ENCODE measurements at regions not wholly inside any gene's neighbourhood (a gene's known extent, or its start where the extent isn't known, plus 50 kb on each side); places are given as distances from the start of the nearest gene placed in this dataset.
"Not testable (repeated sequence)": the region's sequence is repeated elsewhere in the genome, so short reads cannot be mapped to it uniquely, and the experiment has no call there.

DNA sequence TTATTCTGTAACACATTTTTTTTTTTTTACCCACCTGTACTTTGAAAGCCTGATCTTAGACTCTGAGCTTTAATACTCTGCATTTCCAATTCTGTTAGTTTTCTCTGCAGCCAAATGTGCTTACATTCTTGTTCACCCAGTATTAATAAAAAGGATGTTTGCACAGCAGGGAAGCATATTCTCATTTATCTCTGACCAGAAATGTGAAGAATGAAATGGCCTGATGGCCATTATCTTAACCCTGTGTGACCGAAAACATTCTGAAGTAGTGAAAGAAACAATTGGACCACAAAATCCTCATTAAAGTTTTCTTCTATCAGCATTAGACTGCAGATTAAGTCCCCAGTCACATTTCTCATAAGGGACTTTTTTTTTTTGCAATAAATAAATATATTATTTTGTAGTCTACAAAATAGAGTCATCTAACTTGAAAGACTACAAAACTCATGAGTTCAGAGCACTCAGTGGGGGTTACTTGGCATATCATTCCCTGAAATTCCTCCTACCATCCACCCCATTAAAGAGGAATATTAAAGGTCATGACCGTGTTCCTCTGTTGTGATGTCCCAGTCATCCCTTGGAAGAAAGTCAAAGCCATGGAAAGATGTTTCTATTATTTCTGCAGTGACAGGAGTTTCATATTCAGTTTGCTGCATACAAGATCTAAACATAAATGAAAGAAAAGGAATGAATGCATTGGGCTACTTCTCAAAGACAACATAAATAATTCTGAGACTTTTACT lies 364.4 kb downstream of the RND3 start:
- no peak overlapping the region for H3K4me2 ChIP-seq (ENCODE audit: insufficient read depth, low read length)

DNA sequence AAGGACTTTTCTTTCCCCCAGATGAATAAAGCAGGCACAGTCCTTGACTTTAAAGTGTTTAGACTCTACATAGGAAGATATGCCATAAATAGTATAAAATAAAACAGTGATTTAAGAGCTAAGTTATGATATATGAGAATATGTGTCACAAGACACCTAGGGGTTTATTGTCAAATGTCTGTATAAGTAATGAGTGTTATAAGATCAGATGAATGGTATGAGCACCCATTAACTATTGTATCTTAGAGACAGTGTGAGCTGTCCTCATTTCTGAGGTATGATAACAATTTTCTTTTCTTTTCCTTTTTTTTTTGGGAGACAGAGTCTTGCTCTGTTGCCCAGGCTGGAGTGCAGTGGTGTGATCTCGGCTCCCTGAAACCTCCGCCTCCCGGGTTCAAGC lies 365.3 kb downstream of the RND3 start:
- H2AFZ ChIP-seq (ENCODE audit: low read length): no peak overlapping the region
- TF ChIP-seq, protein P1, sequence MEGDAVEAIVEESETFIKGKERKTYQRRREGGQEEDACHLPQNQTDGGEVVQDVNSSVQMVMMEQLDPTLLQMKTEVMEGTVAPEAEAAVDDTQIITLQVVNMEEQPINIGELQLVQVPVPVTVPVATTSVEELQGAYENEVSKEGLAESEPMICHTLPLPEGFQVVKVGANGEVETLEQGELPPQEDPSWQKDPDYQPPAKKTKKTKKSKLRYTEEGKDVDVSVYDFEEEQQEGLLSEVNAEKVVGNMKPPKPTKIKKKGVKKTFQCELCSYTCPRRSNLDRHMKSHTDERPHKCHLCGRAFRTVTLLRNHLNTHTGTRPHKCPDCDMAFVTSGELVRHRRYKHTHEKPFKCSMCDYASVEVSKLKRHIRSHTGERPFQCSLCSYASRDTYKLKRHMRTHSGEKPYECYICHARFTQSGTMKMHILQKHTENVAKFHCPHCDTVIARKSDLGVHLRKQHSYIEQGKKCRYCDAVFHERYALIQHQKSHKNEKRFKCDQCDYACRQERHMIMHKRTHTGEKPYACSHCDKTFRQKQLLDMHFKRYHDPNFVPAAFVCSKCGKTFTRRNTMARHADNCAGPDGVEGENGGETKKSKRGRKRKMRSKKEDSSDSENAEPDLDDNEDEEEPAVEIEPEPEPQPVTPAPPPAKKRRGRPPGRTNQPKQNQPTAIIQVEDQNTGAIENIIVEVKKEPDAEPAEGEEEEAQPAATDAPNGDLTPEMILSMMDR (IDR thresholded peaks at IDR 0.05; ENCODE audit: extremely low read depth, low read depth, low read length): no peak

More for the DNA sequence above, 364.4 kb downstream of the RND3 start:
- no peak overlapping the region for H3K27ac ChIP-seq (ENCODE audit: low read depth, low read length)
- no peaks in the 10 kb centered on the region for H3K27me3 ChIP-seq (ENCODE audit: insufficient read depth, low read length)
- H2AFZ ChIP-seq (ENCODE audit: low read length): no peak overlapping the region
- H3K36me3 ChIP-seq (ENCODE audit: insufficient read depth, low read length): no peaks in the 10 kb centered on the region
- no peaks in the 10 kb centered on the region for H3K79me2 ChIP-seq (ENCODE audit: insufficient read depth, low read length)
- no peaks in the 10 kb centered on the region for H4K20me1 ChIP-seq (ENCODE audit: insufficient read depth, low read length)
- DNase-seq (ENCODE audit: insufficient read length, low spot score, missing footprints): no peak
- TF ChIP-seq, protein P1 (IDR thresholded peaks at IDR 0.05; ENCODE audit: extremely low read depth, low read depth, low read length): no peak
- no peaks in the 10 kb centered on the region for H3K9me3 ChIP-seq (ENCODE audit: low read depth, low read length)
- peaks cover 33% of the 10 kb centered on the region for H3K4me1 ChIP-seq (ENCODE audit: insufficient read depth, low read length)
- H3K4me3 ChIP-seq (ENCODE audit: insufficient read depth, low read length): no peak overlapping the region

DNA sequence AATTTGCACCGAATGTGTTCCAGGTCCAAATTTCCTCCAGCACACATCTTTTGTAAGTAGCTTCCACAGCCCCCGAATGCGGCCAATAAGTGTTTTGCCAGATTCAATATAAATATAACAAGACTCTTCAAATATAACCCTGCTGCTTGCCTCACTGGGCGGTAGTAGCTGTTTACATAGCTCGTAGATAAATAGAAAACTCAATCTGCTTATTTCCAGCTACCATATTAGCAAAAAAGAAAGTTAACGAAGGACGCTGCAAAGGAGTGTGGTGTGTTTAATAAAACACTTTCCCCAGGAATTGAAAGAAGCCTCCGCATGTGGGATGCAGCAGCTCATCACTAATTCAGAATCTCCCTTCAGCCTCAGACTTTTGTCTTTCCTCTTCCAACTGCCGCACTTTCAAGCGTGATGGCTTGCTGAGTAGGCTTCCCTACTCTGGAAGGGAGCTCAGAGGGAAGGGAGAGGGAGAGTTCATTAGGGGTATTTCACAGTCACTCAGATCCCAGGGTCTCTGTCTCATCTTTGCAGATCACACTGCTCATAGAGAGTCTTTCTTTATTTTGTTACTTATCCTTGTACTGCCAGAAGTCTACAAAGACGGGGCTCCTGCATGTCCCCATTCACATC lies 367.0 kb downstream of the RND3 start:
- Histone ChIP-seq H3K27me3 (ENCODE audit: insufficient read depth, low read length) (no peaks in the 10 kb centered on the region), H3K36me3 (ENCODE audit: insufficient read depth, low read length) (no peaks in the 10 kb centered on the region), H4K20me1 (ENCODE audit: insufficient read depth, low read length) (no peaks in the 10 kb centered on the region), H3K79me2 (ENCODE audit: insufficient read depth, low read length) (no peaks in the 10 kb centered on the region), H3K4me2 (ENCODE audit: insufficient read depth, low read length) (peak overlapping the region; percentile 12), H3K9me3 (ENCODE audit: low read depth, low read length) (no peaks in the 10 kb centered on the region), H3K4me3 (ENCODE audit: insufficient read depth, low read length) (no peak overlapping the region), H3K27ac (ENCODE audit: low read depth, low read length) (no peak overlapping the region), H2AFZ (ENCODE audit: low read length) (no peak overlapping the region), H3K4me1 (ENCODE audit: insufficient read depth, low read length) (peaks cover 8% of the 10 kb centered on the region)
- DNase-seq (ENCODE audit: insufficient read length, low spot score, missing footprints): no peak
- TF ChIP-seq, protein P1 (IDR thresholded peaks at IDR 0.05; ENCODE audit: extremely low read depth, low read depth, low read length): no peak

More for the DNA sequence above, 365.3 kb downstream of the RND3 start:
- H3K4me2 ChIP-seq (ENCODE audit: insufficient read depth, low read length): no peak overlapping the region
- no peaks in the 10 kb centered on the region for H3K9me3 ChIP-seq (ENCODE audit: low read depth, low read length)
- no peaks in the 10 kb centered on the region for H3K36me3 ChIP-seq (ENCODE audit: insufficient read depth, low read length)
- no peaks in the 10 kb centered on the region for H3K27me3 ChIP-seq (ENCODE audit: insufficient read depth, low read length)
- no peaks in the 10 kb centered on the region for H4K20me1 ChIP-seq (ENCODE audit: insufficient read depth, low read length)
- no peaks in the 10 kb centered on the region for H3K79me2 ChIP-seq (ENCODE audit: insufficient read depth, low read length)
- H3K4me1 ChIP-seq (ENCODE audit: insufficient read depth, low read length): peaks cover 24% of the 10 kb centered on the region
- no peak for DNase-seq (ENCODE audit: insufficient read length, low spot score, missing footprints)
- no peak overlapping the region for H3K27ac ChIP-seq (ENCODE audit: low read depth, low read length)
- no peak overlapping the region for H3K4me3 ChIP-seq (ENCODE audit: insufficient read depth, low read length)

DNA sequence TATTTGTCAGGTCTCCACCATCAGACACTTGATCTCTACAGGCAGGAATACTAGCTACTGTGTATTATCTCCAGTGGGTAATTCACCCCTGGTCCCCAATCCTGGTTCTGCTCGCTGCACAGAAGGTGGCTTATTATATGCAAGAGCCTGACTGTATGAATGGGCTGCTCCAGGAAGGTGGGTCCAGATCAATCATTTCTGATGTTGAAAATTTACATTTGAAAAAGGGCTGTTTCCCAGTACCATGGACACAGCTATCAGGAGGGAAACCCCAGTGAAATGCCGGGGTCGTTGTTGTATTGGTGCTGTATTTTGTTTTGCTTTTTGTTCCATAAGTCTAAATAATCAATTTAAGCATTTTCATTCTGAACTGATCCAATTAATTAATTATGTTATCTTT lies 367.6 kb downstream of the RND3 start:
- no peak overlapping the region for H2AFZ ChIP-seq (ENCODE audit: low read length)
- H3K4me2 ChIP-seq (ENCODE audit: insufficient read depth, low read length): no peak overlapping the region
- no peaks in the 10 kb centered on the region for H3K9me3 ChIP-seq (ENCODE audit: low read depth, low read length)
- H3K27ac ChIP-seq (ENCODE audit: low read depth, low read length): no peak overlapping the region
- H4K20me1 ChIP-seq (ENCODE audit: insufficient read depth, low read length): no peaks in the 10 kb centered on the region
- peaks cover 2% of the 10 kb centered on the region for H3K4me1 ChIP-seq (ENCODE audit: insufficient read depth, low read length)
- DNase-seq (ENCODE audit: insufficient read length, low spot score, missing footprints): no peak
- no peaks in the 10 kb centered on the region for H3K79me2 ChIP-seq (ENCODE audit: insufficient read depth, low read length)
- no peaks in the 10 kb centered on the region for H3K36me3 ChIP-seq (ENCODE audit: insufficient read depth, low read length)
- H3K4me3 ChIP-seq (ENCODE audit: insufficient read depth, low read length): no peak overlapping the region
- TF ChIP-seq, protein P1 (IDR thresholded peaks at IDR 0.05; ENCODE audit: extremely low read depth, low read depth, low read length): no peak
- no peaks in the 10 kb centered on the region for H3K27me3 ChIP-seq (ENCODE audit: insufficient read depth, low read length)

DNA sequence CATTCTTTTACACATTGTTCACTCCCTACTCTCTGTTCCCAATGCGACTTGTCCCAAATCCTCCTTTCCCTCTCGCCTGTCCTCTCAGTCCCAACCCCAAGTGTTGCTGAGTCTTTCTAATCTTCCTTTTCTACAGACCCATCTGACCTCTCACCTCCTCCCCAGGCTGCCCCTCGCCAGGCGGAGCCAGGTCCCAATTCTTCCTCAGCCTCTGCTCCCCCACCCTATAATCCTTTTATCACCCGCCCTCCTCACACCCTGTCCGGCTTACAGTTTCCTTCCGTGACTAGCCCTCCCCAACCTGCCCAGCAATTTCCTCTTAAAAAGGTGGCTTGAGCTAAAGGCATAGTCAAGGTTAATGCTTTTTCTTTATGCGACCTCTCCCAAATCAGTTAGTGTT lies 373.4 kb downstream of the RND3 start:
- not testable (repeated sequence) for H3K4me1 ChIP-seq (ENCODE audit: insufficient read depth, low read length); H4K20me1 ChIP-seq (ENCODE audit: insufficient read depth, low read length); H2AFZ ChIP-seq (ENCODE audit: low read length); H3K27me3 ChIP-seq (ENCODE audit: insufficient read depth, low read length); H3K36me3 ChIP-seq (ENCODE audit: insufficient read depth, low read length); H3K9me3 ChIP-seq (ENCODE audit: low read depth, low read length); H3K27ac ChIP-seq (ENCODE audit: low read depth, low read length); DNase-seq (ENCODE audit: insufficient read length, low spot score, missing footprints); H3K79me2 ChIP-seq (ENCODE audit: insufficient read depth, low read length); H3K4me3 ChIP-seq (ENCODE audit: insufficient read depth, low read length); H3K4me2 ChIP-seq (ENCODE audit: insufficient read depth, low read length)

Data from osteoblast (primary cell).